DMS 273 (cell line): ENCODE measurements at regions not wholly inside any gene's neighbourhood (a gene's known extent, or its start where the extent isn't known, plus 50 kb on each side); places are given as distances from the start of the nearest gene placed in this dataset.
"Not testable (repeated sequence)": the region's sequence is repeated elsewhere in the genome, so short reads cannot be mapped to it uniquely, and the experiment has no call there.

Experiments
- DNase-seq: peaks from one replicate; lab custom pipeline; 2025; ENCODE audit not compliant: unreplicated experiment; lab: John Stamatoyannopoulos, UW

GRCh38 chr9:94387338-94388010, 59.0 kb upstream of the NUTM2F start:
- DNase-seq, result not testable (repeated sequence)

- DNase-seq, result not testable (repeated sequence)
These were observed 59.6 kb upstream of the NUTM2F start for GRCh38 chr9:94388011-94388406.

- DNase-seq, result not testable (repeated sequence)
These were observed 62.1 kb upstream of the NUTM2F start for GRCh38 chr9:94390425-94391098.

- DNase-seq, result not testable (repeated sequence)
These were observed 64.7 kb upstream of the NUTM2F start for GRCh38 chr9:94392971-94393624.

- not testable (repeated sequence) for DNase-seq
These were observed 69.4 kb upstream of the NUTM2F start for GRCh38 chr9:94397766-94398379.

- DNase-seq, result not testable (repeated sequence)
These were observed 72.0 kb upstream of the NUTM2F start for GRCh38 chr9:94400461-94400860.

DNA sequence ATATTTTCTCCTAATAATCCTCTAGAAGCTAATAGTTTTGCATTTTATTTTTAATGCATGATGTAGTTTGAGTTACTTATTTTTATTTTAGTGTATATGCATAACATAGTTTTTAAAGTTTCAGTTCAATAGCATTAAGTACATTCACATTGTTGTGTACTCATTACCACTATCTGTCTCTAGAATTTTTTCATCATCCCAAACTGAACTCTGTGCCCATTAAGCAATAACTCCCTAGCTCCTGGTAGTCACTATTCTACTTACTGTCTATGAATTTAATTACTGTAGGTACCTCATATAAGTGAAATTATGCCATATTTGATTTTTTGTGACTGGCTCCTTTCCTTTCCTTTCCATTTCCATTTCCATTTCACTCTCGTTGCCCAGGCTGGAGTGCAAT, 74.4 kb upstream of the NUTM2F start:
- DNase-seq, result not testable (repeated sequence)

- not testable (repeated sequence) for DNase-seq
These were observed 75.1 kb upstream of the NUTM2F start for GRCh38 chr9:94403571-94403970.

DNA sequence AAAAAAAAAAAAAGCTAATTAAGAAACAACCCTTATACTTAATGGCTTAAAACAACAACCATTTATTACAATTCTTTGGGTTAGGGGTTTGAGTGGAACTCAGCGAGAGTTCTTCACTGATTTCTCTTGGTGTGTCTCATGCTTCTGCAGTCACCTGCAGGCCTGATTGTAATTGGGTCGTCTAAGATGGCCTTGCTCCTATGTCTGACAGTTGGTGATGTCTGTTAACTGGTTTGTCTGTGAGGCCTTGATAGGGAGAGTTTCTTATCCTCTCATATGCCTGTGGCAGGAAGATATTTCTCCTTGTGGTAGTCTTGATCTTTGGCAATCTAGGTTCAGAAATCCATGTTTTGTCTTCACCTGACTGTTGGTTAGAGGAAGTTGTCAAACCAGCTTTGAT, 85.2 kb upstream of the NUTM2F start:
- not testable (repeated sequence) for DNase-seq

DNA sequence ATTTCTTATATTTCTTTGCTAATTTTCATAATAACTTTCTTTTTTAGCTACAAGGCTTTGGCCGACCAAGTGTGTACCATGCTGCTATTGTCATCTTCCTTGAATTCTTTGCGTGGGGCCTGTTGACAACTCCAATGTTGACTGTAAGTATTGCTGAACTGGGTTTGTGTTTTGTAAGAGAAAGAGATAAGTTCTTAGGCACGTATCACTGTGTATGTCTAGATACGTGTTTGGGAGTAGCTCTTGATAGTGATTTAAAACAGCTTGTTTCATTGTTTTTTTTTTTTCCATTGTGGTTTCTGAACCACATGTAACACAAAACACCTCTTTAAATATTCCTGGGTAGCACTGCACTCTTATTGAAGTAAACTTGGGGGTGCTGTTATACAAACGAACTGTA, 86.7 kb upstream of the NUTM2F start:
- not testable (repeated sequence) for DNase-seq

DNA sequence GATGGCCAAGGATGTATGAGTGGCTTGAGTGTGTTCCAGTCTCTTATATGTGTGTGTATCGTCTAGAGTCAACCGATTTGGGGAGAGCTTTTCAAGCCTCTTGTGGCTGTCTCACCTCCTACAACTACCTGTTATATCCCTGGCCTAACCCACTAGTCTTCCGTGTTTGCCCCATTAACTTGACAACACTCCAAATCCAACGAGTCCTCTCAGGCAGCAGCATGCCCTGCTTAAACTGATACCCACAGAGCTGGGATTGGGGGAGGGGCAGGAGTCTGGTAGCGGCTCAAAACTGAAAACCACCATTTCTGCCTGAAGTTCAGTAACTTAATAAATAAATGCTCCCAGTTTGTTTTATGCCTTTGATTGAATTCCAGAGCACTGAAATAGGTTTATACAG, 91.7 kb upstream of the NUTM2F start:
- DNase-seq, result peak; percentile 3

DNA sequence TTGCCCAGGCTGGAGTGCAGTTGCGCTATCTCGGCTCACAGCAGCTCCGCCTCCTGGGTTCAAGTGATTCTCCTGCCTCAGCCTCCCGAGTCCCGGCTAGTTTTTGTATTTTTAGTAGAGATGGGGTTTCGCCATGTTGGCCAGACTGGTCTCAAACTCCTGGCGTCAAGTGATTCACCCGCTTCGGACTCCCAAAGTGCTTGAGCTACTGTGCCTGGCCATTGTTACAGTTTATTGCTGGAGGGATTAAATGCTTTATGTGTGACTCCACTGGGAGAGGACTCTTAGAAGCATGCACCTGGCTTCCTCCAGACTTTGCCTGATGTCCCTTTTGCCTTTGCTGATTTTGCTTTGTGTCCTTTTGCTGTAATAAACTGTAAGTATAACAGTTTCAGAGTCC, 93.5 kb upstream of the NUTM2F start:
- DNase-seq, result not testable (repeated sequence)

- not testable (repeated sequence) for DNase-seq
These were observed 96.9 kb upstream of the NUTM2F start for GRCh38 chr9:94425312-94425711.

- not testable (repeated sequence) for DNase-seq
These were observed 108.7 kb upstream of the NUTM2F start for GRCh38 chr9:94437128-94437527.

DNA sequence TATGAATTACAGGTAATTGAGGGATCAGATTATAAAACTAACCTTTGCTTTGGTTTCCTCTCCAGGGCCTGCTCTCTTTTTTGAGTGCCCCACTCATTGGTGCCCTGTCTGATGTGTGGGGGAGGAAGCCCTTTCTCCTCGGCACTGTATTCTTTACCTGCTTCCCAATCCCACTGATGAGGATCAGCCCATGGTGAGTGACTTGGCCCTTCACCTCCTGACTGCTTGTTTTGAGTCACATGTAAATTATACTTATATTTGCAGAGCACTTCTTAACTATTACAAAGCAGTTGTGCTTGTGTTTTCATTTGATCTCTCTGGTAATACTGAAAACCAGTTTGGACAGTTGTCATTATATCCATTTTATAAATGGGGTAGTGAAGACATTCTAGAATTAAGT, 109.9 kb upstream of the NUTM2F start:
- not testable (repeated sequence) for DNase-seq

GRCh38 chr9:94441146-94441545, 112.7 kb upstream of the NUTM2F start:
- DNase-seq, result not testable (repeated sequence)

GRCh38 chr9:94441796-94442195, 113.1 kb upstream of the PCAT7 start:
- no peak for DNase-seq

GRCh38 chr9:94443032-94443722, 111.7 kb upstream of the PCAT7 start:
- DNase-seq, result no peak

DNA sequence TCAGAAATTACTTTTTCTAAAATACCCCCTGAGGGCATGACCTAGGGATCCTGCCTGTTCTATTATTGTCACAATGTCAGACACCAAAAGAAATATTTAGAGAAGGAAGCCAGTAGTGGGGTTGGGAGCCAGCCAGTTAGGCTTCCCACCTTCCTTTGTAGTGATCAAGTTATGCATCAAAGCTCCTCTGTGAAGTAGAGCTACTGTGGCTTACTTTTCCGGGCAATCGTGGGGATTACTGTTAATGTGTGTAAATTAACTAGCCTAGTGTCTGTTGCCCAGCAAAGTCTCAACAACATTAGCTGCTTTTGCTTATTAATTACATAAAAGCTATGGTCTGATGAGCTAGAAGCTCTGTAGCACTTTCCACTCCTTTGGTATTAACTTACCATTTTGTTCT, 109.0 kb upstream of the PCAT7 start:
- DNase-seq, result no peak

DNA sequence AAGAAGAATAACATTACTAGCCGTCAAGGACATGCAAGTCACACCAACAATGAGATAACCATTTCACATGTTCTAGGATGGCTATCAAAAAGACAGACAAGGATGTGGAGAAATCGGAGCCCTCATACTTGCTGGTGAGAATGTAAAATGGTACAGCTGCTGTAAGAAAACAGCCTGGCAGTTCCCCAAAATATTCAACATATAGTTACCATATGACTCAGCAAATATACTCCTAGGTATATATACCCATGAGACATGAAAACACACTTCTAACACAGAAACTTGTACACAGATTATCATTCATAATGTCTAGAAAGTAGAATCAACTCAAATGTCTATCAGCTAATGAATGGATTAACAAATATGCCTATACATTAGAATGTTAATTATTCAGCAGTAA, 105.4 kb upstream of the PCAT7 start:
- DNase-seq, result no peak

- no peak for DNase-seq
These were observed 90.1 kb upstream of the PCAT7 start for GRCh38 chr9:94464790-94465189.
